Natural killer cell (primary cell): ENCODE measurements at regions not wholly inside any gene's neighbourhood (a gene's known extent, or its start where the extent isn't known, plus 50 kb on each side); places are given as distances from the start of the nearest gene placed in this dataset.

Source experiments
- ATAC-seq, 3 donors: fragments of 150-1000 bp in 2 of 3; fragments of 200-7000 bp in 1 of 3; cut with Tn5 transposase; 1 replicate in 1 of 3; 2 replicates in 2 of 3; pipeline ENCODE4 v1.10.0; 2021; ENCODE audit warnings: mild to moderate bottlenecking in 2 of 3, moderate library complexity in 2 of 3
- DNase-seq, 2 donors: peaks; one replicate each; pipeline versions ENCODE4 v3.0.0 to v3.0.0-alpha.2; 2013 to 2021; ENCODE audit warnings: mixed read lengths in 1 of 2
- H3K27ac ChIP-seq: one replicate; pipeline ENCODE4 v1.5.1; 2013; ENCODE audit warnings: mild to moderate bottlenecking, low read length
- H3K27me3 ChIP-seq: one replicate; pipeline ENCODE4 v1.6.1; 2013; ENCODE audit warnings: low read length; ENCODE audit not compliant: control insufficient read depth, insufficient read depth
- H3K36me3 ChIP-seq: one replicate; pipeline ENCODE4 v1.6.1; 2013; ENCODE audit warnings: low read length; ENCODE audit not compliant: control insufficient read depth, insufficient read depth
- H3K4me1 ChIP-seq: one replicate; pipeline ENCODE4 v1.6.1; 2013; ENCODE audit warnings: low read length; ENCODE audit not compliant: control insufficient read depth, insufficient read depth
- H3K4me3 ChIP-seq: one replicate; pipeline ENCODE4 v1.5.1; 2013; ENCODE audit warnings: low read length
- H3K9me3 ChIP-seq: one replicate; pipeline ENCODE4 v1.6.1; 2013; ENCODE audit warnings: low read length; ENCODE audit not compliant: control insufficient read depth, insufficient read depth
- H3K27ac Mint-ChIP-seq, 2 donors: one replicate each; pipeline ENCODE4 v1.8.0; 2022; ENCODE audit warnings: mild to moderate bottlenecking in 2 of 2, mixed read lengths in 2 of 2, moderate library complexity in 1 of 2
- H3K27me3 Mint-ChIP-seq, 2 donors: one replicate each; pipeline ENCODE4 v1.8.0; 2022; ENCODE audit warnings: low read depth in 2 of 2, mixed read lengths in 2 of 2
- H3K36me3 Mint-ChIP-seq: one replicate; pipeline ENCODE4 v1.8.0; 2022; ENCODE audit warnings: mixed read lengths
- H3K4me1 Mint-ChIP-seq, 2 donors: one replicate each; pipeline ENCODE4 v1.8.0; 2022; ENCODE audit warnings: mixed read lengths in 2 of 2
- H3K4me3 Mint-ChIP-seq: one replicate; pipeline ENCODE4 v1.8.0; 2022; ENCODE audit warnings: mild to moderate bottlenecking, moderate library complexity, mixed read lengths
- H3K9me3 Mint-ChIP-seq, 2 donors: one replicate each; pipeline ENCODE4 v1.8.0; 2022; ENCODE audit warnings: mixed read lengths in 2 of 2
- WGBS: methylation state at CpG from one replicate; pipeline ENCODE4 v1.1.7; 2013; ENCODE audit warnings: missing lambda C conversion rate; ENCODE audit not compliant: insufficient coverage; 5-methylcytosine and 5-hydroxymethylcytosine counted together
- intact Hi-C: fragments of 100-400 bp; cut with micrococcal nuclease; formaldehyde crosslinking; loops from one replicate; pipeline ENCODE4 v1.14.2; 2022
- TF ChIP-seq, protein P1 (sequence below): fragments of 200-600 bp; IDR thresholded peaks from one replicate; pipeline ENCODE4 v1.8.0; 2022; ENCODE audit warnings: antibody characterized with exemption

DNA sequence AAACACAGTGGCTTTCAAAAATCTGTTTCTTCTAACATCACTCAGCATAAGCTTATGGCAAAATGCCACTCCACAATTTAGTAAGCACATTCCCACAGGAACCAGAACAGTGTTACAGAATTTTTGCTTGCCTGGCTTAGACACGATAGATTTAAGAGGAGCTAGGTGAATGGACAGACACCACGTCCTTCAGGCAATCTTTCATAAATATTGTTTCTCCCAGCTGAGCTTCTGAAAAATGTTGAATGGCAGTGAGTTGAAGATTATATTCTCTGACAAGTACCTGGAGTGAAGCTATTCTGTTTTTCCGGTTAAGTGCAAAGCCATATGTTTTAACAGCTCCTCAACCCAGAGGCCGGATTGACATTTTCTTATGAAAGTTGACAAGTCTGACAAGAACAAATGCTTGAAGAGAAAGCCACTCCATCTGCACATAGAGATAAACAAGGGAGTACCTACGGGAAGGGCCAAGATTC, 102.0 kb downstream of the FSCB start:
- no peaks in the 10 kb centered on the region for H3K27me3 ChIP-seq
- no peaks in the 10 kb centered on the region for H3K36me3 ChIP-seq
- no peaks in the 10 kb centered on the region for H3K9me3 ChIP-seq
- Mint-ChIP-seq H3K27ac (no peak overlapping the region), H3K4me3 (no peak overlapping the region), H3K27me3 (no peaks in the 10 kb centered on the region), H3K4me1 (no peaks in the 10 kb centered on the region), H3K9me3 (peaks cover 4 to 7% of the 10 kb centered on the region in 2 donors), H3K36me3 (no peaks in the 10 kb centered on the region)
- H3K27ac ChIP-seq = no peak overlapping the region
- H3K4me3 ChIP-seq = no peak overlapping the region
- TF ChIP-seq, protein P1, sequence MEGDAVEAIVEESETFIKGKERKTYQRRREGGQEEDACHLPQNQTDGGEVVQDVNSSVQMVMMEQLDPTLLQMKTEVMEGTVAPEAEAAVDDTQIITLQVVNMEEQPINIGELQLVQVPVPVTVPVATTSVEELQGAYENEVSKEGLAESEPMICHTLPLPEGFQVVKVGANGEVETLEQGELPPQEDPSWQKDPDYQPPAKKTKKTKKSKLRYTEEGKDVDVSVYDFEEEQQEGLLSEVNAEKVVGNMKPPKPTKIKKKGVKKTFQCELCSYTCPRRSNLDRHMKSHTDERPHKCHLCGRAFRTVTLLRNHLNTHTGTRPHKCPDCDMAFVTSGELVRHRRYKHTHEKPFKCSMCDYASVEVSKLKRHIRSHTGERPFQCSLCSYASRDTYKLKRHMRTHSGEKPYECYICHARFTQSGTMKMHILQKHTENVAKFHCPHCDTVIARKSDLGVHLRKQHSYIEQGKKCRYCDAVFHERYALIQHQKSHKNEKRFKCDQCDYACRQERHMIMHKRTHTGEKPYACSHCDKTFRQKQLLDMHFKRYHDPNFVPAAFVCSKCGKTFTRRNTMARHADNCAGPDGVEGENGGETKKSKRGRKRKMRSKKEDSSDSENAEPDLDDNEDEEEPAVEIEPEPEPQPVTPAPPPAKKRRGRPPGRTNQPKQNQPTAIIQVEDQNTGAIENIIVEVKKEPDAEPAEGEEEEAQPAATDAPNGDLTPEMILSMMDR = no peak
- DNase-seq = no peak
- H3K4me1 ChIP-seq = no peaks in the 10 kb centered on the region
- ATAC-seq = no peak
- WGBS = 81% methylated on average over 5 of the region's 5 CpGs
- intact Hi-C loops = no loop called here

DNA sequence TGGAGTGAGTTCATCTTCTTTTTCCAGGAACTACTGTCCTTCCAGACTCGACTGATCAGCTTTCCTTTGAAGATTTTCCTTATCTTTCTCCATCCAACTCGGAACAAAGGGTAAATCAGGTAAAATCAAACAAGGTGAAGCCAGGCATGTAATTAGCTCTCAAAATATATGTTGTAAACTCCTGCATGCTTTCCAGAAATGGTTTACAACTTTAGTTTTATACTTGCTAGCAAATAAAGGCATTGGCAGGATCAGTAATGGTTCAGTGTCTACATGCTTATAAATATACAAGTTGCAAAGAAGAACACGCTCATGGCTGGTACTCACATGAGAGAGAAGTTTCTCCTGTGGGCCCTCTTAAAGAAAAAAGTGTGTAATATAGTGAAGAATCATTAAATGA, 102.5 kb downstream of the FSCB start:
- no peaks in the 10 kb centered on the region for H3K9me3 ChIP-seq
- H3K27me3 ChIP-seq = no peaks in the 10 kb centered on the region
- TF ChIP-seq, protein P1 = no peak
- intact Hi-C loops = no loop called here
- H3K36me3 ChIP-seq = no peaks in the 10 kb centered on the region
- WGBS = 69% methylated on average over 3 of the region's 3 CpGs
- no peaks in the 10 kb centered on the region for H3K27me3 Mint-ChIP-seq
- no peak overlapping the region for H3K27ac Mint-ChIP-seq
- no peaks in the 10 kb centered on the region for H3K4me1 ChIP-seq
- H3K9me3 Mint-ChIP-seq = peaks cover 4 to 9% of the 10 kb centered on the region in 2 donors
- no peaks in the 10 kb centered on the region for H3K4me1 Mint-ChIP-seq
- no peak for ATAC-seq
- H3K36me3 Mint-ChIP-seq = no peaks in the 10 kb centered on the region
- no peak overlapping the region for H3K27ac ChIP-seq
- DNase-seq = no peak
- H3K4me3 ChIP-seq = no peak overlapping the region
- H3K4me3 Mint-ChIP-seq = no peak overlapping the region

DNA sequence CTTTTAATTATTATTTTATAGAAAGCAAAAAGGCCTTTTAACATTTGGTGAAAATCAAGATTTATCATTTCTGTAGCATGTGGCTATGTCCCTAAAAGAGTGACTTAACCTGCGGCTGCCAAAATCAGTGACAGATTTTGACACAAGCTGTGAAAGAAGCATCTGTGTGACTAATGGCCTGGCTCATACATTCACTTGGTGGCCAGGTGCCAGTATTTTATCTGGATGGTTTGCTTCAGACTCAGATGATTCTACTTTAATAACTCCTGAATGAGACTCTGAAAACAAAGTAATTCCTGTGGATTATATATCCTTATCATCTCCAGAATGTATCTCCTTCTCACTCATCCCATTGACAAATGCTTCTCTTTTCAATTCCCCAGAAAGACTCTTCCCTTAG, 103.0 kb downstream of the FSCB start:
- TF ChIP-seq, protein P1 = no peak

DNA sequence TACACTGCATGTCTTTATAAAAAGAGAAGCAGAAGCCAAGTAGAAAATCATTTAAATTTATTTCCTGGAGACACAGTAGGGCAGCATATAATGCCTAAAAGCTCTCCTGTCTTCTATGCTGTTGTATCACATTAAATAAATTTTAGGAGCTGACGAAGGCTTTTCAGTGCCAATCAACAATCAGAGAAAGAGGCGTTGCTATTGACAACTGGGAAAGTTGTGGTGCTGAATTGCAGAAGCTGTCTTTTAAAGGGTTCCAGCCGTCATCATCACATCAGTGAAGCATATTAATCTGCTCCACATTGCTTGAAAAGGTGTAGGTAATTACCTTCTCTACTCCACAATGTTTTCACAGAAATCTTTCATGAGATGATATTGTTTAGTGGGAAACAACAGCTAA, 103.9 kb downstream of the FSCB start:
- H3K27ac ChIP-seq = no peak overlapping the region
- no peak overlapping the region for H3K27ac Mint-ChIP-seq
- ATAC-seq = no peak
- no peaks in the 10 kb centered on the region for H3K27me3 Mint-ChIP-seq
- peaks cover 7 to 16% of the 10 kb centered on the region in 2 donors for H3K9me3 Mint-ChIP-seq
- intact Hi-C loops = no loop called here
- H3K4me1 ChIP-seq = no peaks in the 10 kb centered on the region
- DNase-seq = no peak
- TF ChIP-seq, protein P1 = no peak
- H3K4me3 ChIP-seq = no peak overlapping the region
- H3K36me3 Mint-ChIP-seq = no peaks in the 10 kb centered on the region
- no peaks in the 10 kb centered on the region for H3K4me1 Mint-ChIP-seq
- no peaks in the 10 kb centered on the region for H3K36me3 ChIP-seq
- H3K4me3 Mint-ChIP-seq = no peak overlapping the region
- 62% methylated on average over 2 of the region's 3 CpGs for WGBS
- no peaks in the 10 kb centered on the region for H3K27me3 ChIP-seq
- no peaks in the 10 kb centered on the region for H3K9me3 ChIP-seq

More for the DNA sequence above, 103.0 kb downstream of the FSCB start:
- H3K27me3 ChIP-seq = no peaks in the 10 kb centered on the region
- intact Hi-C loops = no loop called here
- WGBS = 91% methylated on average over 1 of the region's 1 CpG
- Mint-ChIP-seq H3K36me3 (no peaks in the 10 kb centered on the region), H3K27me3 (no peaks in the 10 kb centered on the region), H3K27ac (no peak overlapping the region), H3K9me3 (peaks cover 7 to 12% of the 10 kb centered on the region in 2 donors), H3K4me3 (no peak overlapping the region), H3K4me1 (no peaks in the 10 kb centered on the region)
- H3K36me3 ChIP-seq = no peaks in the 10 kb centered on the region
- no peaks in the 10 kb centered on the region for H3K4me1 ChIP-seq
- H3K4me3 ChIP-seq = no peak overlapping the region
- no peak for ATAC-seq
- H3K27ac ChIP-seq = no peak overlapping the region
- no peak for DNase-seq
- H3K9me3 ChIP-seq = no peaks in the 10 kb centered on the region
